Neuronal stem cell (in vitro differentiated cells): ENCODE measurements at regions not wholly inside any gene's neighbourhood (a gene's known extent, or its start where the extent isn't known, plus 50 kb on each side); places are given as distances from the start of the nearest gene placed in this dataset.

Experiments used
- DNase-seq: peaks from one replicate; pipeline ENCODE4 v3.0.0-alpha.2; 2013; ENCODE audit warnings: low spot score
- H2AFZ ChIP-seq: one replicate; pipeline ENCODE4 v1.6.1; 2013; ENCODE audit warnings: mild to moderate bottlenecking, low read length, inconsistent platforms
- H2AK5ac ChIP-seq: 2 replicates; pipeline ENCODE4 v1.6.1; 2013; ENCODE audit warnings: low read depth, mild to moderate bottlenecking, inconsistent platforms, low read length, moderate library complexity, mixed read lengths
- H2BK120ac ChIP-seq: 2 replicates; pipeline ENCODE4 v1.6.1; 2013; ENCODE audit warnings: low read depth, mild to moderate bottlenecking, inconsistent platforms, low read length, moderate library complexity, mixed read lengths
- H2BK12ac ChIP-seq: one replicate; pipeline ENCODE4 v1.6.1; 2013; ENCODE audit warnings: low read length, inconsistent platforms
- H2BK15ac ChIP-seq: 2 replicates; pipeline ENCODE4 v1.6.1; 2013; ENCODE audit warnings: mild to moderate bottlenecking, low read length, inconsistent platforms, mixed read lengths
- H2BK5ac ChIP-seq: one replicate; pipeline ENCODE4 v1.6.1; 2013; ENCODE audit warnings: inconsistent platforms, mild to moderate bottlenecking, low read length, moderate library complexity
- H3K14ac ChIP-seq: one replicate; pipeline ENCODE4 v1.6.1; 2013; ENCODE audit warnings: low read length, inconsistent platforms
- H3K18ac ChIP-seq: 2 replicates; pipeline ENCODE4 v1.6.1; 2013; ENCODE audit warnings: low read length, inconsistent platforms
- H3K23ac ChIP-seq: 2 replicates; pipeline ENCODE4 v1.6.1; 2013; ENCODE audit warnings: low read depth, mild to moderate bottlenecking, mixed read lengths, low read length, inconsistent platforms; ENCODE audit not compliant: poor library complexity
- H3K27ac ChIP-seq: replicated peaks from 3 replicates; pipeline ENCODE4 v1.5.1; 2013; ENCODE audit warnings: low read length, inconsistent platforms
- H3K27me3 ChIP-seq, 3 experiments: 2 replicates each; pipeline ENCODE4 v1.6.1; 2013; ENCODE audit warnings: low read length in 3 of 3, mild to moderate bottlenecking in 2 of 3, inconsistent platforms in 1 of 3, low read depth in 1 of 3, mixed read lengths in 1 of 3, moderate library complexity in 1 of 3; ENCODE audit not compliant: control insufficient read depth in 3 of 3, insufficient read depth in 3 of 3
- H3K36me3 ChIP-seq, 2 donors: replicated peaks in 1 of 2; 2 replicates each; pipeline ENCODE4 v1.6.1; 2013; ENCODE audit warnings: low read length in 2 of 2; ENCODE audit not compliant: control insufficient read depth in 2 of 2, insufficient read depth in 2 of 2
- H3K4ac ChIP-seq: 2 replicates; pipeline ENCODE4 v1.6.1; 2013; ENCODE audit warnings: inconsistent platforms, mild to moderate bottlenecking, low read length, moderate library complexity
- H3K4me1 ChIP-seq, 2 donors: 1 replicate in 1 of 2; 2 replicates in 1 of 2; pipeline ENCODE4 v1.6.1; 2013; ENCODE audit warnings: low read length in 2 of 2, low read depth in 1 of 2; ENCODE audit not compliant: control insufficient read depth in 2 of 2, insufficient read depth in 1 of 2
- H3K4me2 ChIP-seq: one replicate; pipeline ENCODE4 v1.6.1; 2013; ENCODE audit warnings: mild to moderate bottlenecking, low read length, inconsistent platforms; ENCODE audit not compliant: insufficient read depth, poor library complexity, severe bottlenecking
- H3K4me3 ChIP-seq, 2 donors: 2 replicates each; pipeline ENCODE4 v1.5.1; 2013; ENCODE audit warnings: low read length in 2 of 2, mild to moderate bottlenecking in 2 of 2, inconsistent platforms in 1 of 2, moderate library complexity in 1 of 2
- H3K79me1 ChIP-seq: one replicate; pipeline ENCODE4 v1.6.1; 2013; ENCODE audit warnings: low read depth, mild to moderate bottlenecking, inconsistent platforms, low read length, moderate library complexity
- H3K9ac ChIP-seq: one replicate; pipeline ENCODE4 v1.6.1; 2013; ENCODE audit warnings: mild to moderate bottlenecking, low read depth, low read length, inconsistent platforms; ENCODE audit not compliant: poor library complexity
- H3K9me3 ChIP-seq, 2 donors: replicated peaks in 1 of 2; 2 replicates each; pipeline versions ENCODE3 to v1.6.1; 2013; ENCODE audit warnings: low read length in 2 of 2, mild to moderate bottlenecking in 2 of 2, inconsistent platforms in 1 of 2, low read depth in 1 of 2, mixed read lengths in 1 of 2, moderate library complexity in 1 of 2; ENCODE audit not compliant: control insufficient read depth in 2 of 2, insufficient read depth in 1 of 2
- H4K8ac ChIP-seq: one replicate; pipeline ENCODE4 v1.6.1; 2013; ENCODE audit warnings: low read depth, mild to moderate bottlenecking, inconsistent platforms, low read length, moderate library complexity
- H4K91ac ChIP-seq: one replicate; pipeline ENCODE4 v1.6.1; 2013; ENCODE audit warnings: low read length, low read depth, mild to moderate bottlenecking, inconsistent platforms; ENCODE audit not compliant: poor library complexity
- WGBS, 2 donors: extraction: QIAGEN DNeasy Blood & Tissue Kit; methylation state at CpG; one replicate each; pipeline ENCODE4 v1.1.7; 2013; ENCODE audit warnings: missing lambda C conversion rate in 2 of 2, mixed read lengths in 1 of 2; ENCODE audit not compliant: insufficient read length in 2 of 2, insufficient replicate concordance in 1 of 2; ENCODE audit errors: extremely low coverage in 2 of 2; 5-methylcytosine and 5-hydroxymethylcytosine counted together

DNA sequence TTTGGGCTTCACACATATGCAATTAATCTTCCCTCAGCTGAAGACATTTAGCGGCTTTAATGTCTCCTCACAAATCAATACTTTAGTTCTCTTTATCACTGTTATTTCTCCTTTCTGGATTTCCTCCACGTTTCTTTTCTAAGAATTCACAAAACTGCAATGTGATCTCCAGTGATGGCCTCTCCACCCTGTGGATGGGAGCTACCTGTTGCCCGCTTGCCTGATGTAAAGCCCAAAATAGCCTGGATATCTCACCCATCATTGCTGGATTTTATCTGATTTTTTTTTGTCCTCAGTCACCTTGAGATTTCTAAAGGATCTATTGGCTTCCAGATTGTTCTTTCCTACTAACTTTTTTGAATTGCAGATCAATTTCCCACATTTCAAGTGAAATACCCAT lies 129.3 kb upstream of the FAM241A start:
- Histone ChIP-seq H2AFZ (no peak overlapping the region), H3K79me1 (no peaks in the 10 kb centered on the region), H3K4me1 (no peaks in the 10 kb centered on the region), H3K4me3 (no peak overlapping the region), H2AK5ac (no peak overlapping the region), H3K9me3 (no peaks in the 10 kb centered on the region), H3K27me3 (peaks cover 0 to 5% (median 0%) of the 10 kb centered on the region in 3 experiments), H3K4me2 (no peak overlapping the region), H3K14ac (no peak overlapping the region), H2BK15ac (no peak overlapping the region), H4K8ac (no peak overlapping the region), H3K9ac (no peak overlapping the region), H3K18ac (no peak overlapping the region), H2BK120ac (no peak overlapping the region), H3K4ac (no peak overlapping the region), H4K91ac (no peak overlapping the region), H2BK5ac (no peak overlapping the region), H2BK12ac (no peak overlapping the region), H3K27ac (no peak overlapping the region), H3K36me3 (no peaks in the 10 kb centered on the region), H3K23ac (no peak overlapping the region)
- DNase-seq, result no peak
- WGBS, 2 donors, result no CpG with 5 or more reads among the region's 3 CpGs

GRCh38 chr4:112023402-112023950 lies 121.8 kb upstream of the FAM241A start:
- Histone ChIP-seq H3K23ac (no peak overlapping the region), H3K18ac (no peak overlapping the region), H3K27me3 (peaks cover 0 to 5% (median 0%) of the 10 kb centered on the region in 3 experiments), H2BK5ac (no peak overlapping the region), H2BK12ac (no peak overlapping the region), H3K4me3 (no peak overlapping the region), H2BK120ac (no peak overlapping the region), H3K9me3 (no peaks in the 10 kb centered on the region), H2BK15ac (no peak overlapping the region), H3K27ac (no peak overlapping the region), H3K4ac (no peak overlapping the region), H2AK5ac (no peak overlapping the region), H4K8ac (no peak overlapping the region), H3K14ac (no peak overlapping the region), H3K79me1 (no peaks in the 10 kb centered on the region), H3K4me1 (no peaks in the 10 kb centered on the region), H2AFZ (no peak overlapping the region), H3K4me2 (no peak overlapping the region), H3K36me3 (no peaks in the 10 kb centered on the region), H4K91ac (no peak overlapping the region), H3K9ac (no peak overlapping the region)
- no CpG with 5 or more reads among the region's 2 CpGs for WGBS, 2 donors
- no peak for DNase-seq

DNA sequence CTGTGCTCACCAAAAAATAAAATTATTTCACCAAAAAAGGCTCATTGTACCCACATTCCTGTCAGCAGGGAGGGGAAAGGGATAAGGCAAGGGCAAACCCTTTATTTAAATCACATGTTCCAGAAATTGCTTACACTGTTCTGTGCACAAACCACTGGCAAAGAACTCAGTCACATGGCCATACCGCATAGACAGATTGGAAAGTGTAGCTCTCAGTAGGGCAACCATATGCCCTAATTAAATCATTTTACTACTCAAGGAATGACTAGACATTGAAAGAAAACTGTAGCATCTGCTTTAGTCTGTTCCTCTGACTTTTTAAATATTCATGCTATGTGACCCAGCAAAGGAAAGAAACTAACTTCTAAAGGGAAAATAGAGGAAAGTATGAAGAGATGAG lies 119.2 kb upstream of the FAM241A start:
- H3K9ac ChIP-seq, result no peak overlapping the region
- H3K9me3 ChIP-seq, result no peaks in the 10 kb centered on the region
- no peak overlapping the region for H4K8ac ChIP-seq
- no peak overlapping the region for H2AK5ac ChIP-seq
- no peak overlapping the region for H3K23ac ChIP-seq
- no peak overlapping the region for H3K27ac ChIP-seq
- H3K79me1 ChIP-seq, result no peaks in the 10 kb centered on the region
- H3K4me3 ChIP-seq, result no peak overlapping the region
- no peak overlapping the region for H2AFZ ChIP-seq
- H3K4ac ChIP-seq, result no peak overlapping the region
- H3K27me3 ChIP-seq, result no peaks in the 10 kb centered on the region
- H3K18ac ChIP-seq, result no peak overlapping the region
- H3K4me2 ChIP-seq, result no peak overlapping the region
- no peak overlapping the region for H2BK15ac ChIP-seq
- no peak overlapping the region for H3K14ac ChIP-seq
- no peak overlapping the region for H2BK120ac ChIP-seq
- H2BK12ac ChIP-seq, result no peak overlapping the region
- H2BK5ac ChIP-seq, result no peak overlapping the region
- no peaks in the 10 kb centered on the region for H3K4me1 ChIP-seq
- no peak for DNase-seq
- H3K36me3 ChIP-seq, result no peaks in the 10 kb centered on the region
- no peak overlapping the region for H4K91ac ChIP-seq
- WGBS, 2 donors, result no CpG with 5 or more reads among the region's 1 CpG

GRCh38 chr4:112029771-112030171 lies 115.5 kb upstream of the FAM241A start:
- Histone ChIP-seq H4K8ac (no peak overlapping the region), H3K14ac (no peak overlapping the region), H3K9me3 (no peaks in the 10 kb centered on the region), H4K91ac (no peak overlapping the region), H2AFZ (no peak overlapping the region), H2BK12ac (no peak overlapping the region), H3K23ac (no peak overlapping the region), H3K27ac (no peak overlapping the region), H3K36me3 (no peaks in the 10 kb centered on the region), H2AK5ac (no peak overlapping the region), H3K4me1 (no peaks in the 10 kb centered on the region), H2BK120ac (no peak overlapping the region), H3K4me2 (no peak overlapping the region), H3K9ac (no peak overlapping the region), H2BK5ac (no peak overlapping the region), H3K79me1 (no peaks in the 10 kb centered on the region), H3K27me3 (no peaks in the 10 kb centered on the region), H3K18ac (no peak overlapping the region), H2BK15ac (no peak overlapping the region), H3K4ac (no peak overlapping the region), H3K4me3 (no peak overlapping the region)
- no peak for DNase-seq
- WGBS, 2 donors, result no CpG with 5 or more reads among the region's 8 CpGs
